Myocyte (in vitro differentiated cells): ENCODE measurements at regions not wholly inside any gene's neighbourhood (a gene's known extent, or its start where the extent isn't known, plus 50 kb on each side); places are given as distances from the start of the nearest gene placed in this dataset. TPM values are rescaled to one million over a fixed set of nuclear protein-coding genes. Genes with fewer than 3 reads are reported as not detected.

Experiments
- microRNA-seq: library from miRNA; unstranded; fragments of <30 nt; microRNA quantifications from one replicate; pipeline ENCODE4, GENCODE V29; 2016

Small RNA genes lying in the stretch of these regions (microRNA-seq; reads per million reads assigned to microRNA genes)
- not detected for gene MIR4278
